IMR-90 (cell line): ENCODE measurements at regions not wholly inside any gene's neighbourhood (a gene's known extent, or its start where the extent isn't known, plus 50 kb on each side); places are given as distances from the start of the nearest gene placed in this dataset.
A peak's percentile ranks its signal among the peaks of the same experiment; 100 is the strongest.

Experiments used
- ATAC-seq: fragments of 200-7000 bp; cut with Tn5 transposase; 2 replicates; pipeline ENCODE4 v1.9.1; 2020; ENCODE audit warnings: low read depth, mild to moderate bottlenecking, moderate library complexity
- BruUV-seq: library from RNA; stranded (reverse); fragments of 400-500 nt; replicated peaks from 2 replicates; lab custom pipeline; 2021; lab: Mats Ljungman, UMichigan
- CTCF ChIA-PET: fragments of 300-600 bp; formaldehyde crosslinking; extraction: SDS; loops from one replicate; lab custom pipeline; 2021; ENCODE audit warnings: antibody characterized with exemption; lab: Yijun Ruan, JAX
- POLR2A ChIA-PET: fragments of 300-600 bp; sonication (Branson Sonifier 250); formaldehyde crosslinking; loops from one replicate; lab custom pipeline; 2022; ENCODE audit warnings: antibody characterized with exemption; ENCODE audit not compliant: unreplicated experiment; lab: Charles Lee
- DNase-seq: peaks from one replicate; pipeline ENCODE4 v3.0.0; 2013
- H2AFZ ChIP-seq: replicated peaks from 2 replicates; pipeline ENCODE3; 2013; ENCODE audit warnings: low read length, mild to moderate bottlenecking; ENCODE audit not compliant: poor library complexity
- H2AK5ac ChIP-seq: 2 replicates; pipeline ENCODE4 v1.6.1; 2013; ENCODE audit warnings: low read depth, low read length, inconsistent platforms
- H2AK9ac ChIP-seq: replicated peaks from 2 replicates; pipeline ENCODE3; 2013; ENCODE audit warnings: mild to moderate bottlenecking, low read depth, low read length, moderate library complexity; ENCODE audit not compliant: poor library complexity
- H2BK120ac ChIP-seq: 2 replicates; pipeline ENCODE4 v1.6.1; 2013; ENCODE audit warnings: low read depth, low read length, inconsistent platforms
- H2BK15ac ChIP-seq: 3 replicates; pipeline ENCODE4 v1.6.1; 2013; ENCODE audit warnings: low read depth, low read length, inconsistent platforms
- H2BK20ac ChIP-seq: 2 replicates; pipeline ENCODE4 v1.6.1; 2013; ENCODE audit warnings: low read depth, mild to moderate bottlenecking, inconsistent platforms, low read length, moderate library complexity
- H2BK5ac ChIP-seq: 2 replicates; pipeline ENCODE4 v1.6.1; 2013; ENCODE audit warnings: mild to moderate bottlenecking, low read depth, low read length, inconsistent platforms; ENCODE audit not compliant: poor library complexity, severe bottlenecking
- H3K14ac ChIP-seq: replicated peaks from 2 replicates; pipeline ENCODE4 v1.6.1; 2013; ENCODE audit warnings: low read depth, low read length, inconsistent platforms
- H3K18ac ChIP-seq: 2 replicates; pipeline ENCODE4 v1.6.1; 2013; ENCODE audit warnings: low read depth, low read length, control low read depth
- H3K23ac ChIP-seq: 2 replicates; pipeline ENCODE4 v1.6.1; 2013; ENCODE audit warnings: low read depth, low read length, inconsistent platforms
- H3K27ac ChIP-seq: 2 replicates; pipeline ENCODE4 v1.5.1; 2013; ENCODE audit warnings: mild to moderate bottlenecking, control low read depth, low read length; ENCODE audit not compliant: insufficient read depth
- H3K27me3 ChIP-seq: 2 replicates; pipeline ENCODE4 v1.6.1; 2013; ENCODE audit warnings: low read length; ENCODE audit not compliant: control insufficient read depth, insufficient read depth
- H3K36me3 ChIP-seq: 2 replicates; pipeline ENCODE4 v1.6.1; 2013; ENCODE audit warnings: low read length, mixed read lengths; ENCODE audit not compliant: control insufficient read depth, insufficient read depth
- H3K4ac ChIP-seq: 2 replicates; pipeline ENCODE4 v1.6.1; 2013; ENCODE audit warnings: low read depth, low read length, inconsistent platforms
- H3K4me1 ChIP-seq: 2 replicates; pipeline ENCODE4 v1.6.1; 2013; ENCODE audit warnings: low read length, mixed read lengths; ENCODE audit not compliant: control insufficient read depth, insufficient read depth
- H3K4me2 ChIP-seq: 2 replicates; pipeline ENCODE4 v1.6.1; 2013; ENCODE audit warnings: low read depth, mild to moderate bottlenecking, control low read depth, low read length, moderate library complexity
- H3K4me3 ChIP-seq: 2 replicates; pipeline ENCODE4 v1.5.1; 2013; ENCODE audit warnings: low read depth, mild to moderate bottlenecking, control low read depth, low read length, moderate library complexity; ENCODE audit not compliant: insufficient read depth
- H3K56ac ChIP-seq: 2 replicates; pipeline ENCODE4 v1.6.1; 2013; ENCODE audit warnings: low read length, inconsistent platforms; ENCODE audit not compliant: insufficient read depth; ENCODE audit errors: extremely low read depth
- H3K79me1 ChIP-seq, 2 experiments: 2 replicates each; pipeline ENCODE4 v1.6.1; 2013; ENCODE audit warnings: low read length in 2 of 2, inconsistent platforms in 1 of 2, low read depth in 1 of 2
- H3K9ac ChIP-seq: 2 replicates; pipeline ENCODE4 v1.6.1; 2013; ENCODE audit warnings: low read depth, low read length, control low read depth
- H3K9me1 ChIP-seq: 2 replicates; pipeline ENCODE4 v1.6.1; 2013; ENCODE audit warnings: low read length, inconsistent platforms; ENCODE audit not compliant: insufficient read depth
- H3K9me3 ChIP-seq: 2 replicates; pipeline ENCODE4 v1.6.1; 2013; ENCODE audit warnings: low read length; ENCODE audit not compliant: control insufficient read depth, insufficient read depth
- H4K20me1 ChIP-seq: 2 replicates; pipeline ENCODE4 v1.6.1; 2013; ENCODE audit warnings: low read length, inconsistent platforms; ENCODE audit not compliant: insufficient read depth
- H4K5ac ChIP-seq: 2 replicates; pipeline ENCODE4 v1.6.1; 2013; ENCODE audit warnings: mild to moderate bottlenecking, low read depth, low read length, control low read depth
- H4K8ac ChIP-seq, 2 experiments: 2 replicates each; pipeline ENCODE4 v1.6.1; 2013; ENCODE audit warnings: low read depth in 2 of 2, low read length in 2 of 2, control low read depth in 1 of 2, inconsistent platforms in 1 of 2
- H4K91ac ChIP-seq: 2 replicates; pipeline ENCODE4 v1.6.1; 2013; ENCODE audit warnings: low read depth, low read length, inconsistent platforms; ENCODE audit not compliant: insufficient read depth
- BHLHE40 ChIP-seq: fragments of 150-350 bp; IDR thresholded peaks from 2 replicates; pipeline ENCODE4 v1.6.1; 2016; ENCODE audit warnings: mild to moderate bottlenecking, low read depth, low read length
- CEBPB ChIP-seq: IDR thresholded peaks from 2 replicates; pipeline ENCODE4 v1.6.1; 2012; ENCODE audit warnings: low read depth, low read length, improper control_type of control experiment
- CHD1 ChIP-seq: IDR thresholded peaks from 2 replicates; pipeline ENCODE4 v1.6.1; 2012; ENCODE audit warnings: low read depth, low read length, improper control_type of control experiment
- CTCF ChIP-seq: conservative IDR thresholded peaks from 2 replicates; pipeline ENCODE4 v1.5.1; 2012; ENCODE audit warnings: mild to moderate bottlenecking, low read depth, low read length, improper control_type of control experiment
- ELK1 ChIP-seq: fragments of 150-350 bp; IDR thresholded peaks from 2 replicates; pipeline ENCODE4 v1.6.1; 2016; ENCODE audit warnings: low read depth, mild to moderate bottlenecking, low read length, moderate library complexity, borderline replicate concordance
- FOS ChIP-seq: fragments of 150-350 bp; IDR thresholded peaks from 2 replicates; pipeline ENCODE4 v1.6.1; 2016; ENCODE audit warnings: low read depth, low read length
- MAFK ChIP-seq: IDR thresholded peaks from 2 replicates; pipeline ENCODE4 v1.6.1; 2012; ENCODE audit warnings: low read depth, low read length, improper control_type of control experiment
- MAZ ChIP-seq: IDR thresholded peaks from 2 replicates; pipeline ENCODE4 v1.6.1; 2012; ENCODE audit warnings: low read depth, mild to moderate bottlenecking, low read length, improper control_type of control experiment, moderate library complexity, borderline replicate concordance
- MXI1 ChIP-seq: IDR thresholded peaks from 2 replicates; pipeline ENCODE4 v1.6.1; 2012; ENCODE audit warnings: low read depth, mild to moderate bottlenecking, low read length, moderate library complexity, borderline replicate concordance
- NFE2L2 ChIP-seq: fragments of 150-350 bp; IDR thresholded peaks from 2 replicates; pipeline ENCODE4 v1.6.1; 2016; ENCODE audit warnings: low read depth, mild to moderate bottlenecking, low read length
- POLR2A ChIP-seq: IDR thresholded peaks from 2 replicates; pipeline ENCODE4 v1.6.1; 2012; ENCODE audit warnings: mild to moderate bottlenecking, low read depth, low read length
- RAD21 ChIP-seq: IDR thresholded peaks from 2 replicates; pipeline ENCODE4 v1.6.1; 2012; ENCODE audit warnings: low read length, improper control_type of control experiment
- RCOR1 ChIP-seq: IDR thresholded peaks from 2 replicates; pipeline ENCODE4 v1.6.1; 2012; ENCODE audit warnings: mild to moderate bottlenecking, low read length, improper control_type of control experiment; ENCODE audit not compliant: insufficient replicate concordance
- RFX5 ChIP-seq: IDR thresholded peaks from 2 replicates; pipeline ENCODE4 v1.8.0; 2012; ENCODE audit warnings: low read depth, mild to moderate bottlenecking, low read length, moderate library complexity
- SMC3 ChIP-seq: fragments of 150-350 bp; IDR thresholded peaks from 2 replicates; pipeline ENCODE4 v1.6.1; 2016; ENCODE audit warnings: low read depth, mild to moderate bottlenecking, antibody characterized with exemption, low read length, moderate library complexity
- USF2 ChIP-seq: fragments of 150-350 bp; IDR thresholded peaks from 2 replicates; pipeline ENCODE4 v1.6.1; 2017; ENCODE audit warnings: mild to moderate bottlenecking, antibody characterized with exemption, low read length, low read depth
- WGBS, 2 experiments: methylation state at CpG; one replicate each; pipeline versions ENCODE4 v1.1.5 to v1.1.7; 2013; ENCODE audit warnings: missing lambda C conversion rate in 2 of 2; ENCODE audit not compliant: insufficient read length in 1 of 2; ENCODE audit errors: extremely low coverage in 2 of 2; 5-methylcytosine and 5-hydroxymethylcytosine counted together
- dilution Hi-C: fragments of 300-500 bp; cut with HindIII; formaldehyde crosslinking; loops from one replicate; pipeline ENCODE4 v1.14.3; 2018; ENCODE audit warnings: low sequenced_read_pairs; ENCODE audit not compliant: unreplicated experiment
- in situ Hi-C: fragments of 300-500 bp; cut with MboI; formaldehyde crosslinking; loops from 3 replicates; pipeline ENCODE4 v1.14.3; 2019; ENCODE audit warnings: low sequenced_read_pairs, inconsistent platforms, mixed read lengths
- intact Hi-C: fragments of 100-400 bp; cut with micrococcal nuclease; formaldehyde crosslinking; loops from 2 replicates; pipeline ENCODE4 v1.10.0; 2022

DNA sequence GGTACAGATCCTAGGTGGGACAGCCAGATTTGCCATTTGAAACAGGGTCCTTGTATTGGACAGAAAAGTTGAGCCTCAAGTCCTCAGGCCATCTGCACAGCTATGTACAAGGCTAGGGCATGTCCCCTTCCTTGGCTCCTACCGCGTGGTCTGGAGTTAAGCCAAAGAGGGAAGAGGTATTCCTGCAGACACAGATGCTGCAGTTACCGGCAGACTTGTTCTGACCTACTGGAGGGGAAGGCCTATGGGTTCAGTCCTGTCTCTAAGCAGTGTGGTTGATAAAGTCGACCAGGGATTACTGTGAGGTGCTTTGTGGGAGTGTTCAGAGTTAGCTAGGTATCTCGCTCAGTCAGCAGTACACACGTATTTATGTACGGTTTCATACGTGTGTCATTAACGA is 180.6 kb downstream of the ADAMTS15 start:
- no peak overlapping the region for H3K4me3 ChIP-seq
- WGBS, 2 experiments = no CpG with 5 or more reads among the region's 9 CpGs

More for the DNA sequence above, 180.6 kb downstream of the ADAMTS15 start:
- dilution Hi-C loops (no loop called here), intact Hi-C loops (no loop called here), in situ Hi-C loops (no loop called here)
- Histone ChIP-seq H3K4me1 (peaks cover 16% of the 10 kb centered on the region), H2BK20ac (peak overlapping the region; percentile 9), H3K23ac (peak overlapping the region; percentile 44; the same call in 1 of the 2 replicates), H3K18ac (peak overlapping the region; percentile 57), H4K5ac (peak overlapping the region; percentile 60; the same call in 1 of the 2 replicates), H3K27me3 (no peaks in the 10 kb centered on the region), H4K8ac (0 out of 4 replicates have a peak overlapping the region, but pooled peaks of 1 of the 2 experiments have one; percentile 8), H3K9me3 (no peaks in the 10 kb centered on the region), H3K9ac (no peak overlapping the region), H3K56ac (no peak overlapping the region; the same call in 1 of the 2 replicates), H2BK15ac (peak overlapping the region; percentile 34; the same call in 1 of the 3 replicates), H4K91ac (peak overlapping the region; percentile 19; the same call in 1 of the 2 replicates), H3K4ac (0 out of 2 replicates have a peak overlapping the region, but pooled peaks have one; percentile 3), H3K27ac (no peak overlapping the region), H3K36me3 (no peaks in the 10 kb centered on the region), H4K20me1 (no peaks in the 10 kb centered on the region), H3K9me1 (peaks cover 8% of the 10 kb centered on the region), H2AK9ac (peak overlapping the region; percentile 38), H2AK5ac (peak overlapping the region; percentile 65; the same call in 1 of the 2 replicates), H3K4me2 (no peak overlapping the region), H2BK5ac (no peak overlapping the region), H3K14ac (peak overlapping the region; percentile 27), H3K79me1 (no peaks in the 10 kb centered on the region), H2BK120ac (peak overlapping the region; percentile 51), H2AFZ (peak overlapping the region; percentile 26)
- ChIA-PET CTCF (interaction anchor here (1.1 kb wide), 1 partner anchor 199 kb away, joined by 3 read pairs; no protein-coding TSS in a partner anchor), POLR2A (no interaction called here)
- TF ChIP-seq NFE2L2 = no peak
- no peak for TF ChIP-seq CEBPB
- TF ChIP-seq MAZ = no peak
- no peak for TF ChIP-seq CTCF
- TF ChIP-seq SMC3 = no peak
- no peak for TF ChIP-seq MXI1
- no peak for TF ChIP-seq ELK1
- TF ChIP-seq MAFK = no peak
- TF ChIP-seq FOS = no peak
- TF ChIP-seq POLR2A = no peak
- TF ChIP-seq USF2 = no peak
- no peak for TF ChIP-seq BHLHE40
- no peak for TF ChIP-seq CHD1
- no peak for TF ChIP-seq RAD21
- no peak for TF ChIP-seq RFX5
- TF ChIP-seq RCOR1 = no peak
- DNase-seq (no peak), ATAC-seq (no peak)
- no TSS peak for BruUV-seq
